T-cell (primary cell): ENCODE measurements at regions not wholly inside any gene's neighbourhood (a gene's known extent, or its start where the extent isn't known, plus 50 kb on each side); places are given as distances from the start of the nearest gene placed in this dataset.

ENCODE experiments used
- ATAC-seq, 4 experiments: fragments of 200-7000 bp in 3 of 4; fragments of 150-1000 bp in 1 of 4; cut with Tn5 transposase; replicated peaks in 1 of 4; 1 replicate in 3 of 4; 2 replicates in 1 of 4; pipeline ENCODE4 v1.10.0; 2021; ENCODE audit warnings: moderate library complexity in 3 of 4, mild to moderate bottlenecking in 2 of 4, moderate number of reproducible peaks in 1 of 4
- CTCF ChIA-PET, 2 donors: fragments of 300-600 bp; sonication (Branson Sonifier 250); formaldehyde crosslinking; loops; one replicate each; lab custom pipeline; 2022; ENCODE audit warnings: antibody characterized with exemption in 2 of 2; lab: Charles Lee
- POLR2A ChIA-PET, 2 donors: fragments of 300-600 bp; sonication (Branson Sonifier 250); formaldehyde crosslinking; loops; one replicate each; lab custom pipeline; 2022; ENCODE audit warnings: antibody characterized with exemption in 2 of 2; lab: Charles Lee
- DNase-seq, 35 experiments: peaks; one replicate each; pipeline versions ENCODE4 v3.0.0 to v3.0.0-alpha.2; 2013 to 2023
- H3K27ac ChIP-seq: one replicate; pipeline ENCODE4 v1.5.1; 2013; ENCODE audit warnings: low read length
- H3K27me3 ChIP-seq, 2 experiments: replicated peaks in 1 of 2; 1 replicate in 1 of 2; 2 replicates in 1 of 2; pipeline versions ENCODE4 v1.6.1 to v1.7.0; 2013; ENCODE audit warnings: low read length in 1 of 2, mixed read lengths in 1 of 2; ENCODE audit not compliant: control insufficient read depth in 2 of 2, insufficient read depth in 2 of 2; ENCODE audit errors: extremely low read depth in 1 of 2
- H3K36me3 ChIP-seq, 2 donors: 1 replicate in 1 of 2; 2 replicates in 1 of 2; pipeline versions ENCODE4 v1.6.1 to v1.7.0; 2013; ENCODE audit warnings: low read length in 1 of 2; ENCODE audit not compliant: control insufficient read depth in 2 of 2, insufficient read depth in 1 of 2; ENCODE audit errors: extremely low read depth in 1 of 2
- H3K4me1 ChIP-seq, 2 experiments: 1 replicate in 1 of 2; 2 replicates in 1 of 2; pipeline versions ENCODE4 v1.6.1 to v1.7.0; 2013; ENCODE audit warnings: low read length in 2 of 2, mixed read lengths in 1 of 2; ENCODE audit not compliant: insufficient read depth in 2 of 2, control insufficient read depth in 1 of 2; ENCODE audit errors: extremely low read depth in 1 of 2
- H3K4me3 ChIP-seq, 2 donors: 1 replicate in 1 of 2; 2 replicates in 1 of 2; pipeline versions ENCODE4 v1.5.1 to v1.7.0; 2013; ENCODE audit warnings: mild to moderate bottlenecking in 2 of 2, low read length in 1 of 2, moderate library complexity in 1 of 2; ENCODE audit not compliant: control insufficient read depth in 1 of 2; ENCODE audit errors: extremely low read depth in 1 of 2
- H3K9me3 ChIP-seq: 2 replicates; pipeline ENCODE4 v1.7.0; 2013
- H3K27ac Mint-ChIP-seq, 2 donors: one replicate each; pipeline ENCODE4 v1.8.0; 2020 to 2021; ENCODE audit warnings: mild to moderate bottlenecking in 2 of 2, mixed read lengths in 2 of 2
- H3K27me3 Mint-ChIP-seq, 2 donors: one replicate each; pipeline ENCODE4 v1.8.0; 2021 to 2022; ENCODE audit warnings: mixed read lengths in 2 of 2
- H3K36me3 Mint-ChIP-seq: one replicate; pipeline ENCODE4 v1.8.0; 2021; ENCODE audit warnings: mixed read lengths
- H3K4me1 Mint-ChIP-seq, 3 donors: one replicate each; pipeline ENCODE4 v1.8.0; 2020 to 2022; ENCODE audit warnings: mixed read lengths in 3 of 3, mild to moderate bottlenecking in 1 of 3
- H3K4me3 Mint-ChIP-seq, 3 donors: one replicate each; pipeline ENCODE4 v1.8.0; 2020 to 2022; ENCODE audit warnings: mild to moderate bottlenecking in 3 of 3, mixed read lengths in 3 of 3, moderate library complexity in 3 of 3
- H3K9me3 Mint-ChIP-seq, 3 donors: one replicate each; pipeline ENCODE4 v1.8.0; 2020 to 2022; ENCODE audit warnings: mixed read lengths in 3 of 3
- WGBS: methylation state at CpG from one replicate; pipeline ENCODE4 v1.1.5; 2013; ENCODE audit warnings: missing lambda C conversion rate; ENCODE audit not compliant: insufficient coverage; 5-methylcytosine and 5-hydroxymethylcytosine counted together

- Histone ChIP-seq H3K9me3 (no peaks in the 10 kb centered on the region), H3K27me3 (no peaks in the 10 kb centered on the region), H3K4me3 (no peak overlapping the region), H3K4me1 (no peaks in the 10 kb centered on the region), H3K36me3 (no peaks in the 10 kb centered on the region), H3K27ac (no peak overlapping the region)
- Mint-ChIP-seq H3K9me3 (peaks cover 0 to 7% (median 4%) of the 10 kb centered on the region in 3 donors), H3K27ac (no peak overlapping the region), H3K36me3 (no peaks in the 10 kb centered on the region), H3K4me3 (no peak overlapping the region), H3K27me3 (no peaks in the 10 kb centered on the region), H3K4me1 (no peaks in the 10 kb centered on the region)
- POLR2A ChIA-PET = no interaction called here
- CTCF ChIA-PET = no interaction called here
- WGBS = no CpG with 5 or more reads among the region's 3 CpGs
- no peak for DNase-seq
- ATAC-seq = no peak
Measured at GRCh38 chr5:93055971-93056370, 525.0 kb downstream of the NR2F1-AS1 start.

GRCh38 chr5:93055561-93055960 is 525.5 kb downstream of the NR2F1-AS1 start:
- no CpG with 5 or more reads among the region's 1 CpG for WGBS
- H3K4me1 ChIP-seq = no peaks in the 10 kb centered on the region
- no peaks in the 10 kb centered on the region for H3K27me3 ChIP-seq
- ChIA-PET CTCF (no interaction called here), POLR2A (no interaction called here)
- ATAC-seq (no peak), DNase-seq (no peak)
- H3K4me3 ChIP-seq = no peak overlapping the region
- H3K27me3 Mint-ChIP-seq = no peaks in the 10 kb centered on the region
- H3K36me3 Mint-ChIP-seq = no peaks in the 10 kb centered on the region
- H3K27ac Mint-ChIP-seq = no peak overlapping the region
- H3K36me3 ChIP-seq = no peaks in the 10 kb centered on the region
- H3K4me1 Mint-ChIP-seq = no peaks in the 10 kb centered on the region
- H3K9me3 ChIP-seq = no peaks in the 10 kb centered on the region
- H3K9me3 Mint-ChIP-seq = peaks cover 0 to 7% (median 4%) of the 10 kb centered on the region in 3 donors
- no peak overlapping the region for H3K4me3 Mint-ChIP-seq
- H3K27ac ChIP-seq = no peak overlapping the region

DNA sequence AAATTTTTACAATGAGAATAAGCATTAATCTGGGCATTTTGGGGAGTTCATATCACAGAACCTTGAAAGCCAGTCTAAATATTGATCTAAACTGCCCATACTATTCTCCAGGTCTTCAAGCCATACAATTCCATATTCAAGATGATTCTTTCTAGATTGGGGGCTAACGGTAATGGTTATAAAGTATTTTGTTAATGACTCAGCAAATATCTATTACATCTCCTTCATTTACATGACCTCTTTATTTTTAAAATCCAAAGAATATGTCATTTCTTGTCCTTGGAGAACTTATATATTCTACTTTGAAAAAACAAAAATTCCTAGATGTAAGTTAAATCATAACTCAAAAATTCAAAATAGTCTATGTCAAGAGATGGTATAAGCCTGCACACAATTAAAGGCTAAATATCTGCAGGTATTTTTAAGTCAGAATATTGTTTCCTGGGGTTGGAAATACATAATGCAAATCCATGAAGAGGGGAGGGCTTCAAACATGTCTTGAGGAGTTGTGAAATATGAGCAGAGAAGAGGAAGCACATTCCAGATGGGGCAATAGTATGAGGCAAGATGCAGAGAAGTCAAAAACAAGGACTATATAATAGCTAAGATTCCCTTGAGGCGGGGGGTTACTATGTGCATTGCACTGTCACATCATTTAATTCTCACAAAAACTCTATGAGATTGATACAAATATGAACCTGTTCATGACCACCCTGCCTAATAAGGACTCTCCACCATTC is 526.4 kb downstream of the NR2F1-AS1 start:
- no peaks in the 10 kb centered on the region for H3K4me1 Mint-ChIP-seq
- H3K27me3 ChIP-seq = no peaks in the 10 kb centered on the region
- H3K9me3 ChIP-seq = no peaks in the 10 kb centered on the region
- no peak overlapping the region for H3K27ac Mint-ChIP-seq
- ChIA-PET POLR2A (no interaction called here), CTCF (no interaction called here)
- ATAC-seq = no peak
- H3K9me3 Mint-ChIP-seq = peaks cover 0 to 7% (median 4%) of the 10 kb centered on the region in 3 donors
- H3K36me3 Mint-ChIP-seq = no peaks in the 10 kb centered on the region
- no CpG with 5 or more reads among the region's 2 CpGs for WGBS
- H3K4me3 Mint-ChIP-seq = no peak overlapping the region
- H3K36me3 ChIP-seq = no peaks in the 10 kb centered on the region
- H3K27ac ChIP-seq = no peak overlapping the region
- no peaks in the 10 kb centered on the region for H3K4me1 ChIP-seq
- H3K27me3 Mint-ChIP-seq = no peaks in the 10 kb centered on the region
- DNase-seq = no peak
- H3K4me3 ChIP-seq = no peak overlapping the region

DNA sequence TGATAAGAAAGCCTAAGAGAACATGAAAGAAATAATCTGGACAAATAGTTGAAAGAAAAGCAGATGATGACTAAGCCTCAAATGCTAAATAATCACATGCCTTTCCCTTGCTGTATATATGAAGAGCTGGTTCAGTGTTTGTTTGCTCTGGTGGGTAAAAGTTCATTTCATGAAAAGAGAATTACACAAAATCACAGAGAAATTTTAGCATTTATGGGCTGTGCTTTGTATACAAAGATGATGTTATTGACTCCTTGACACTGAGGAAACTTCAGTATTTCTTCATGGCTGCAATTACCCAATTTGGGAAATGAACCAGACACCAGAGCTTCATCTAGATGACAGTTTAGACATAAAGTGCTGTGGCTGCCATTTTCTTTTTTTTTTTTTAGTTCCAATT is 527.2 kb downstream of the NR2F1-AS1 start:
- no peaks in the 10 kb centered on the region for H3K4me1 Mint-ChIP-seq

GRCh38 chr5:93048858-93049257 is 532.2 kb downstream of the NR2F1-AS1 start:
- no peak overlapping the region for H3K27ac Mint-ChIP-seq
- Histone ChIP-seq H3K27me3 (no peaks in the 10 kb centered on the region), H3K9me3 (no peaks in the 10 kb centered on the region), H3K4me3 (no peak overlapping the region), H3K4me1 (no peaks in the 10 kb centered on the region), H3K36me3 (no peaks in the 10 kb centered on the region), H3K27ac (no peak overlapping the region)
- H3K4me1 Mint-ChIP-seq = no peaks in the 10 kb centered on the region
- POLR2A ChIA-PET = no interaction called here
- no peaks in the 10 kb centered on the region for H3K27me3 Mint-ChIP-seq
- DNase-seq (no peak), ATAC-seq (no peak)
- no peak overlapping the region for H3K4me3 Mint-ChIP-seq
- CTCF ChIA-PET = no interaction called here
- peaks cover 0 to 2% (median 0%) of the 10 kb centered on the region in 3 donors for H3K9me3 Mint-ChIP-seq
- no peaks in the 10 kb centered on the region for H3K36me3 Mint-ChIP-seq
- WGBS = no CpG with 5 or more reads among the region's 2 CpGs

More for the DNA sequence above, 527.2 kb downstream of the NR2F1-AS1 start:
- peaks cover 0 to 7% (median 4%) of the 10 kb centered on the region in 3 donors for H3K9me3 Mint-ChIP-seq
- CTCF ChIA-PET = no interaction called here
- POLR2A ChIA-PET = no interaction called here
- Histone ChIP-seq H3K27ac (no peak overlapping the region), H3K36me3 (no peaks in the 10 kb centered on the region), H3K4me1 (no peaks in the 10 kb centered on the region), H3K9me3 (no peaks in the 10 kb centered on the region), H3K27me3 (no peaks in the 10 kb centered on the region), H3K4me3 (no peak overlapping the region)
- H3K36me3 Mint-ChIP-seq = no peaks in the 10 kb centered on the region
- ATAC-seq (no peak), DNase-seq (no peak)
- no peak overlapping the region for H3K27ac Mint-ChIP-seq
- H3K4me3 Mint-ChIP-seq = no peak overlapping the region
- H3K27me3 Mint-ChIP-seq = no peaks in the 10 kb centered on the region

DNA sequence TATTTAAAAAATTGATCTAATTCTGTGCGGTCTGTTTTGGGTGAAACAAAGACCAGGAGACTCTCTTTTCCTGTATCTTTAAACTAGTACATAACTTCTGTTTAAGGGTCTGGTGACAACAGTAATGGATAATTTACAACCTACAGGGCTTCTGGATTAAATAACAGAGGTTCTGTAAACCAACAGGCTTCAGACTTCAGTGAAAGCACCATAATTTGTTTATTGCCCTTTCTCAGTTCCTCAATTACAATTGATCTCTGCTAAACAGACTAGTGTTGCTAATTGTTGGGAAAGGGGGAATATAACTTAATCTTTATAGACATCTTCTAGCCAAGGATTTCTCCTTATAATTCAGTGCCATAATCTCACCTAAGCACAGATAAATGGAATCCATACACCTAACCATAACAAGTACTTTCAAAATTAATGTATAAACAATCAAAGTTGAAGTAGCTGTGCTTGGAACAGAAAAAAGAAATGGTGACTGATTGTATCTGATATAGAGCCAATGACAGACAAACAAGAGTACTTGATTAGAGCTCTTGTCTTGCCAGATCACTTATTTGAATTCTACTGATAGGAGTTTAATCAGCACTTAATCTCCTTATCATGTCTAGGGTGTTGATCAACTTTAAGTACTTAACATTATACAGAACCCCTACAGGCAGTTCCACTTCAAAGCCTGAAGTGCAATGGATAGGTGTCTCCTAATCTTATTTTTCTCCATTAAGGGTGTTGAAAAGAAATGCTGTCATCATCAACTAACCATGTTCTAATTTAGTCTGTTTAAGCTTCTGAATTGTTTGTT is 536.0 kb downstream of the NR2F1-AS1 start:
- WGBS = no CpG with 5 or more reads among the region's 1 CpG
- Mint-ChIP-seq H3K4me3 (no peak overlapping the region), H3K36me3 (no peaks in the 10 kb centered on the region), H3K27me3 (no peaks in the 10 kb centered on the region), H3K9me3 (peaks cover 0 to 2% (median 0%) of the 10 kb centered on the region in 3 donors), H3K27ac (no peak overlapping the region), H3K4me1 (no peaks in the 10 kb centered on the region)
- Histone ChIP-seq H3K27me3 (no peaks in the 10 kb centered on the region), H3K27ac (no peak overlapping the region), H3K9me3 (no peaks in the 10 kb centered on the region), H3K36me3 (no peaks in the 10 kb centered on the region), H3K4me1 (no peaks in the 10 kb centered on the region), H3K4me3 (no peak overlapping the region)
- ChIA-PET CTCF (no interaction called here), POLR2A (interaction anchor here (0.5 to 0.6 kb wide), 2 partner anchors 211 to 1604 kb away, joined by 3 to 4 read pairs; no protein-coding TSS in a partner anchor)
- ATAC-seq (no peak), DNase-seq (no peak)
